K562 (cell line): ENCODE measurements at regions not wholly inside any gene's neighbourhood (a gene's known extent, or its start where the extent isn't known, plus 50 kb on each side); places are given as distances from the start of the nearest gene placed in this dataset.

Experiments
- ATAC-seq: fragments of 200-7000 bp; cut with Tn5 transposase; 3 replicates; pipeline ENCODE4 v1.9.1; 2020; ENCODE audit warnings: moderate library complexity
- BruUV-seq: library from RNA; stranded (reverse); fragments of 400-500 nt; replicated peaks from 2 replicates; lab custom pipeline; 2021; lab: Mats Ljungman, UMichigan
- CTCF ChIA-PET: fragments of 300-600 bp; formaldehyde crosslinking; extraction: SDS; loops from one replicate; lab custom pipeline; 2021; ENCODE audit warnings: low intra/inter-chr PET ratio; lab: Yijun Ruan, JAX
- POLR2A ChIA-PET: fragments of 300-600, 350-650 bp; sonication (Branson Sonifier 250); formaldehyde crosslinking; extraction: SDS; loops from one replicate; lab custom pipeline; 2021; ENCODE audit warnings: antibody characterized with exemption, inconsistent platforms; lab: Yijun Ruan, JAX
- DNase-seq, 4 experiments: peaks; one replicate each; pipeline versions ENCODE4 v3.0.0 to v3.0.0-alpha.2; 2011 to 2018; ENCODE audit warnings: low spot score in 3 of 4, mixed read lengths in 3 of 4; ENCODE audit errors: extremely low read depth in 1 of 4
- FAIRE-seq: peaks from 2 replicates; lab custom pipeline; 2011; peaks lifted over from hg19 to GRCh38; lab: Jason Lieb, UNC
- H2AFZ ChIP-seq: 2 replicates; pipeline ENCODE4 v1.6.0; 2011; ENCODE audit warnings: low read depth, low read length, control low read depth, inconsistent platforms
- H3K27ac ChIP-seq: fragments of 200-600 bp; 3 replicates; pipeline ENCODE4 v1.8.0; 2011; ENCODE audit warnings: low read depth, mild to moderate bottlenecking, control low read depth, inconsistent platforms, low read length, moderate library complexity, mixed read lengths; ENCODE audit errors: extremely low read depth
- H3K27me3 ChIP-seq, 2 experiments: fragments of 300-600 bp in 1 of 2; 2 replicates in 1 of 2; 3 replicates in 1 of 2; pipeline versions ENCODE4 v1.6.0 to v1.8.0; 2011; ENCODE audit warnings: inconsistent platforms in 2 of 2, low read length in 2 of 2, mild to moderate bottlenecking in 1 of 2, mixed read lengths in 1 of 2, moderate library complexity in 1 of 2; ENCODE audit not compliant: control insufficient read depth in 2 of 2, insufficient read depth in 2 of 2
- H3K36me3 ChIP-seq: fragments of 300-600 bp; 3 replicates; pipeline ENCODE4 v1.8.0; 2011; ENCODE audit warnings: mild to moderate bottlenecking, low read length, inconsistent platforms; ENCODE audit not compliant: control insufficient read depth, insufficient read depth
- H3K4me1 ChIP-seq, 2 experiments: fragments of 200-600 bp in 1 of 2; replicated peaks in 1 of 2; 2 replicates in 1 of 2; 3 replicates in 1 of 2; pipeline versions ENCODE4 v1.5.1 to v1.8.0; 2011; ENCODE audit warnings: inconsistent platforms in 2 of 2, low read length in 2 of 2, mild to moderate bottlenecking in 1 of 2, mixed read lengths in 1 of 2, moderate library complexity in 1 of 2; ENCODE audit not compliant: control insufficient read depth in 2 of 2, insufficient read depth in 2 of 2
- H3K4me2 ChIP-seq: 2 replicates; pipeline ENCODE4 v1.6.1; 2011; ENCODE audit warnings: low read length, control low read depth, inconsistent platforms, mixed read lengths; ENCODE audit not compliant: insufficient read depth
- H3K4me3 ChIP-seq: fragments of 200-600 bp; sonication (generic), shearing (Covaris generic); 2 replicates; pipeline ENCODE4 v1.5.1; 2016; ENCODE audit warnings: control low read depth, inconsistent platforms
- H3K79me2 ChIP-seq: fragments of 200-600 bp; 3 replicates; pipeline ENCODE4 v1.8.0; 2011; ENCODE audit warnings: low read length, inconsistent platforms; ENCODE audit not compliant: control insufficient read depth, insufficient read depth
- H3K9ac ChIP-seq, 2 experiments: 2 replicates each; pipeline versions ENCODE4 v1.6.0 to v1.6.1; 2011; ENCODE audit warnings: low read depth in 2 of 2, low read length in 2 of 2, control low read depth in 1 of 2, inconsistent platforms in 1 of 2, mild to moderate bottlenecking in 1 of 2, mixed read lengths in 1 of 2; ENCODE audit not compliant: insufficient read depth in 1 of 2
- H3K9me1 ChIP-seq: one replicate; pipeline ENCODE4 v1.6.0; 2011; ENCODE audit warnings: inconsistent platforms, mild to moderate bottlenecking, low read length, moderate library complexity; ENCODE audit not compliant: control insufficient read depth, insufficient read depth
- H3K9me3 ChIP-seq: replicated peaks from 2 replicates; pipeline ENCODE4 v1.5.1; 2011; ENCODE audit warnings: low read depth, low read length, inconsistent platforms; ENCODE audit not compliant: control insufficient read depth, insufficient read depth
- H4K20me1 ChIP-seq: replicated peaks from 2 replicates; pipeline ENCODE4 v1.6.1; 2011; ENCODE audit warnings: low read length, inconsistent platforms, mixed read lengths; ENCODE audit not compliant: control insufficient read depth, insufficient read depth
- BRD9 ChIP-seq: fragments of 450-650 bp; IDR thresholded peaks from 2 replicates; pipeline ENCODE4 v1.6.1; 2018; ENCODE audit warnings: low read depth; ENCODE audit not compliant: partially characterized antibody
- DPF2 ChIP-seq: fragments of 450-650 bp; IDR thresholded peaks from 2 replicates; pipeline ENCODE4 v1.6.1; 2016
- ERF ChIP-seq: fragments of 450-650 bp; formaldehyde crosslinking; IDR thresholded peaks from 2 replicates; pipeline ENCODE4 v1.4.0; 2020; ENCODE audit warnings: mild to moderate bottlenecking, mixed read lengths
- HNRNPK ChIP-seq: fragments of 200-400 bp; formaldehyde crosslinking; IDR thresholded peaks from one replicate; pipeline ENCODE4 v1.6.1; 2018; ENCODE audit warnings: mild to moderate bottlenecking, low read depth, low read length; ENCODE audit not compliant: poor library complexity, severe bottlenecking
- MYBL2 ChIP-seq, 2 experiments: fragments of 450-650 bp in 1 of 2; sonication (generic) in 1 of 2; formaldehyde crosslinking in 1 of 2; IDR thresholded peaks; 2 replicates each; pipeline versions ENCODE4 v1.6.1 to v1.8.1; 2017 to 2022; ENCODE audit warnings: borderline replicate concordance in 1 of 2, inconsistent platforms in 1 of 2, low read depth in 1 of 2, mild to moderate bottlenecking in 1 of 2, missing genetic modification reagents in 1 of 2, moderate library complexity in 1 of 2
- NFATC3 ChIP-seq: fragments of 450-650 bp; IDR thresholded peaks from 2 replicates; pipeline ENCODE4 v1.6.1; 2017; ENCODE audit warnings: mild to moderate bottlenecking
- TGIF2 ChIP-seq: sonication (generic); formaldehyde crosslinking; IDR thresholded peaks from 2 replicates; pipeline ENCODE4 v1.8.1; 2022; ENCODE audit warnings: mild to moderate bottlenecking, missing genetic modification reagents, moderate library complexity
- ZNF184 ChIP-seq: sonication (generic); formaldehyde crosslinking; IDR thresholded peaks from 2 replicates; pipeline ENCODE4 v1.5.0; 2020; ENCODE audit warnings: missing genetic modification reagents
- ZNF695 ChIP-seq: fragments of 450-650 bp; formaldehyde crosslinking; IDR thresholded peaks from 2 replicates; pipeline ENCODE4 v1.4.0; 2020; ENCODE audit warnings: mild to moderate bottlenecking, moderate library complexity
- WGBS: fragments of 100-300 bp; shearing (Covaris generic); methylation state at CpG from one replicate; pipeline ENCODE4 v1.1.6; 2016; ENCODE audit warnings: low coverage, mixed read lengths; ENCODE audit not compliant: insufficient coverage; ENCODE audit errors: missing lambda C conversion rate; 5-methylcytosine and 5-hydroxymethylcytosine counted together
- in situ Hi-C: fragments of 300-500 bp; cut with MboI; formaldehyde crosslinking; loops from 4 replicates; pipeline ENCODE4 v1.15.0; 2018; ENCODE audit warnings: inconsistent platforms, mixed read lengths
- intact Hi-C: fragments of 100-400 bp; cut with micrococcal nuclease; formaldehyde crosslinking; loops from 2 replicates; pipeline ENCODE4 v1.14.2; 2022
- TF ChIP-seq, protein P1 (sequence below): fragments of 200-400 bp; formaldehyde crosslinking; IDR thresholded peaks from 2 replicates; pipeline ENCODE4 v1.6.1; 2017; ENCODE audit warnings: mild to moderate bottlenecking, low read depth, low read length, moderate library complexity
- TF ChIP-seq, protein P2 (sequence below): fragments of 250-450 bp; sonication (Bioruptor Pico); IDR thresholded peaks from 2 replicates; pipeline ENCODE4 v1.4.0; 2020
- TF ChIP-seq, protein P3 (sequence below): fragments of 250-450 bp; sonication (Bioruptor Pico); IDR thresholded peaks from 2 replicates; pipeline ENCODE4 v1.5.0; 2020; ENCODE audit warnings: mild to moderate bottlenecking, borderline replicate concordance

DNA sequence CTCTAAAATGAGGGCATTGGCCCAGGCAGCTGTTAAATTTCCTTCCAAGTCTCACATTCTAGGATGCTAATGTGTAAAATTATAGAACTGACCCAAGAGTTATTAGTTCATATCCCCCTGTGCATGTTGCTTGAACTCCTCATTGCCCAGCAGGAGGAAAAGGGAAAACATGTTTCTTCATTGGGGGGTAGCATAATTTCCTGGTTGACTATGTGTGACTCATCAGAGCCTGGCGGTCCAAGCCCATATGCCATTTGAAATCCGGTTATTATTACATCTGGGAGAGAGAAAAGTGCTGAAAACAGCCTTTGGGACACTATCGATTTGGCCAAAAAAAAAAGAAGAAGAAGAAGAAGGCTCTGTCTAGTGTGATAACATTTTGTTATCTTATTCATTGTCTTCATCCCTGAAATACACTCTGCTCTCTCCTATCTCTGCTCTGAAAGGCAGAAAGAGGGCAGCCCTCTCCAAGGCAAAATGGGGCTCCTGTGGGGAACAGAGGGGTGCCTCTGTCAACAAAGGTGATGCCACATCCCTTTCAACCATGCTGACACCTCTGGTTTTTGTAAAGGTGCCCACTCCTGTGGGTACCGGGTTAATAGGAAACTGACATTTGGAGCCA is 114.2 kb downstream of the DAD1 start:
- BruUV-seq, result no TSS peak
- H3K27ac ChIP-seq, result no peak overlapping the region
- FAIRE-seq, result no peak
- TF ChIP-seq ZNF184, result no peak
- no peak for TF ChIP-seq DPF2
- TF ChIP-seq, protein P1, sequence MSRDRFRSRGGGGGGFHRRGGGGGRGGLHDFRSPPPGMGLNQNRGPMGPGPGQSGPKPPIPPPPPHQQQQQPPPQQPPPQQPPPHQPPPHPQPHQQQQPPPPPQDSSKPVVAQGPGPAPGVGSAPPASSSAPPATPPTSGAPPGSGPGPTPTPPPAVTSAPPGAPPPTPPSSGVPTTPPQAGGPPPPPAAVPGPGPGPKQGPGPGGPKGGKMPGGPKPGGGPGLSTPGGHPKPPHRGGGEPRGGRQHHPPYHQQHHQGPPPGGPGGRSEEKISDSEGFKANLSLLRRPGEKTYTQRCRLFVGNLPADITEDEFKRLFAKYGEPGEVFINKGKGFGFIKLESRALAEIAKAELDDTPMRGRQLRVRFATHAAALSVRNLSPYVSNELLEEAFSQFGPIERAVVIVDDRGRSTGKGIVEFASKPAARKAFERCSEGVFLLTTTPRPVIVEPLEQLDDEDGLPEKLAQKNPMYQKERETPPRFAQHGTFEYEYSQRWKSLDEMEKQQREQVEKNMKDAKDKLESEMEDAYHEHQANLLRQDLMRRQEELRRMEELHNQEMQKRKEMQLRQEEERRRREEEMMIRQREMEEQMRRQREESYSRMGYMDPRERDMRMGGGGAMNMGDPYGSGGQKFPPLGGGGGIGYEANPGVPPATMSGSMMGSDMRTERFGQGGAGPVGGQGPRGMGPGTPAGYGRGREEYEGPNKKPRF, result no peak
- TF ChIP-seq ERF (CRISPR knock-in tag), result no peak
- TF ChIP-seq HNRNPK, result no peak
- TF ChIP-seq, protein P2, sequence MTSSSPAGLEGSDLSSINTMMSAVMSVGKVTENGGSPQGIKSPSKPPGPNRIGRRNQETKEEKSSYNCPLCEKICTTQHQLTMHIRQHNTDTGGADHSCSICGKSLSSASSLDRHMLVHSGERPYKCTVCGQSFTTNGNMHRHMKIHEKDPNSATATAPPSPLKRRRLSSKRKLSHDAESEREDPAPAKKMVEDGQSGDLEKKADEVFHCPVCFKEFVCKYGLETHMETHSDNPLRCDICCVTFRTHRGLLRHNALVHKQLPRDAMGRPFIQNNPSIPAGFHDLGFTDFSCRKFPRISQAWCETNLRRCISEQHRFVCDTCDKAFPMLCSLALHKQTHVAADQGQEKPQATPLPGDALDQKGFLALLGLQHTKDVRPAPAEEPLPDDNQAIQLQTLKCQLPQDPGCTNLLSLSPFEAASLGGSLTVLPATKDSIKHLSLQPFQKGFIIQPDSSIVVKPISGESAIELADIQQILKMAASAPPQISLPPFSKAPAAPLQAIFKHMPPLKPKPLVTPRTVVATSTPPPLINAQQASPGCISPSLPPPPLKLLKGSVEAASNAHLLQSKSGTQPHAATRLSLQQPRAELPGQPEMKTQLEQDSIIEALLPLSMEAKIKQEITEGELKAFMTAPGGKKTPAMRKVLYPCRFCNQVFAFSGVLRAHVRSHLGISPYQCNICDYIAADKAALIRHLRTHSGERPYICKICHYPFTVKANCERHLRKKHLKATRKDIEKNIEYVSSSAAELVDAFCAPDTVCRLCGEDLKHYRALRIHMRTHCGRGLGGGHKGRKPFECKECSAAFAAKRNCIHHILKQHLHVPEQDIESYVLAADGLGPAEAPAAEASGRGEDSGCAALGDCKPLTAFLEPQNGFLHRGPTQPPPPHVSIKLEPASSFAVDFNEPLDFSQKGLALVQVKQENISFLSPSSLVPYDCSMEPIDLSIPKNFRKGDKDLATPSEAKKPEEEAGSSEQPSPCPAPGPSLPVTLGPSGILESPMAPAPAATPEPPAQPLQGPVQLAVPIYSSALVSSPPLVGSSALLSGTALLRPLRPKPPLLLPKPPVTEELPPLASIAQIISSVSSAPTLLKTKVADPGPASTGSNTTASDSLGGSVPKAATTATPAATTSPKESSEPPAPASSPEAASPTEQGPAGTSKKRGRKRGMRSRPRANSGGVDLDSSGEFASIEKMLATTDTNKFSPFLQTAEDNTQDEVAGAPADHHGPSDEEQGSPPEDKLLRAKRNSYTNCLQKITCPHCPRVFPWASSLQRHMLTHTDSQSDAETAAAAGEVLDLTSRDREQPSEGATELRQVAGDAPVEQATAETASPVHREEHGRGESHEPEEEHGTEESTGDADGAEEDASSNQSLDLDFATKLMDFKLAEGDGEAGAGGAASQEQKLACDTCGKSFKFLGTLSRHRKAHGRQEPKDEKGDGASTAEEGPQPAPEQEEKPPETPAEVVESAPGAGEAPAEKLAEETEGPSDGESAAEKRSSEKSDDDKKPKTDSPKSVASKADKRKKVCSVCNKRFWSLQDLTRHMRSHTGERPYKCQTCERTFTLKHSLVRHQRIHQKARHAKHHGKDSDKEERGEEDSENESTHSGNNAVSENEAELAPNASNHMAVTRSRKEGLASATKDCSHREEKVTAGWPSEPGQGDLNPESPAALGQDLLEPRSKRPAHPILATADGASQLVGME (CRISPR knock-in tag), result no peak
- no peak for TF ChIP-seq ZNF695
- TF ChIP-seq BRD9, result no peak
- no peak for TF ChIP-seq MYBL2 (IDR thresholded peaks at IDR 0.05; ENCODE audit: low read depth)
- no peak for TF ChIP-seq MYBL2 (CRISPR knock-in tag; IDR thresholded peaks at IDR 0.05; ENCODE audit: borderline replicate concordance)
- no peak for TF ChIP-seq NFATC3
- TF ChIP-seq TGIF2 (CRISPR knock-in tag), result no peak
- TF ChIP-seq, protein P3, sequence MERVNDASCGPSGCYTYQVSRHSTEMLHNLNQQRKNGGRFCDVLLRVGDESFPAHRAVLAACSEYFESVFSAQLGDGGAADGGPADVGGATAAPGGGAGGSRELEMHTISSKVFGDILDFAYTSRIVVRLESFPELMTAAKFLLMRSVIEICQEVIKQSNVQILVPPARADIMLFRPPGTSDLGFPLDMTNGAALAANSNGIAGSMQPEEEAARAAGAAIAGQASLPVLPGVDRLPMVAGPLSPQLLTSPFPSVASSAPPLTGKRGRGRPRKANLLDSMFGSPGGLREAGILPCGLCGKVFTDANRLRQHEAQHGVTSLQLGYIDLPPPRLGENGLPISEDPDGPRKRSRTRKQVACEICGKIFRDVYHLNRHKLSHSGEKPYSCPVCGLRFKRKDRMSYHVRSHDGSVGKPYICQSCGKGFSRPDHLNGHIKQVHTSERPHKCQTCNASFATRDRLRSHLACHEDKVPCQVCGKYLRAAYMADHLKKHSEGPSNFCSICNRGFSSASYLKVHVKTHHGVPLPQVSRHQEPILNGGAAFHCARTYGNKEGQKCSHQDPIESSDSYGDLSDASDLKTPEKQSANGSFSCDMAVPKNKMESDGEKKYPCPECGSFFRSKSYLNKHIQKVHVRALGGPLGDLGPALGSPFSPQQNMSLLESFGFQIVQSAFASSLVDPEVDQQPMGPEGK (CRISPR knock-in tag), result no peak

More for the DNA sequence above, 114.2 kb downstream of the DAD1 start:
- DNase-seq, result no peak
- Histone ChIP-seq H3K4me2 (no peak overlapping the region), H3K79me2 (no peaks in the 10 kb centered on the region), H3K27me3 (peaks cover 2 to 9% of the 10 kb centered on the region in 2 experiments; a peak in 3 of 5 replicates), H3K36me3 (no peaks in the 10 kb centered on the region), H3K9ac (no peak overlapping the region), H3K9me1 (no peaks in the 10 kb centered on the region), H3K4me3 (no peak overlapping the region), H3K4me1 (peaks cover 0 to 3% of the 10 kb centered on the region in 2 experiments; a peak in 4 of 5 replicates), H3K9me3 (no peaks in the 10 kb centered on the region), H4K20me1 (no peaks in the 10 kb centered on the region), H2AFZ (no peak overlapping the region)
- WGBS, result 2% methylated on average over 4 of the region's 4 CpGs
- in situ Hi-C loops, result loop anchor here (5.0 to 10.0 kb wide), 2 partner anchors 83 to 170 kb away; no protein-coding TSS in a partner anchor
- ATAC-seq, result no peak
- intact Hi-C loops, result loop anchor here (5.0 kb wide), 2 partner anchors 43 to 158 kb away; no protein-coding TSS in a partner anchor
- ChIA-PET CTCF (no interaction called here), POLR2A (no interaction called here)
